HG02970 (cell line): ENCODE measurements at regions not wholly inside any gene's neighbourhood (a gene's known extent, or its start where the extent isn't known, plus 50 kb on each side); places are given as distances from the start of the nearest gene placed in this dataset.
"Not testable (repeated sequence)": the region's sequence is repeated elsewhere in the genome, so short reads cannot be mapped to it uniquely, and the experiment has no call there.

Experiments
- ATAC-seq: cut with Tn5 transposase; IDR thresholded peaks from one replicate; pipeline ENCODE4 v1.9.1; 2021; ENCODE audit warnings: mild to moderate bottlenecking, moderate library complexity, moderate number of reproducible peaks; ENCODE audit not compliant: unreplicated experiment, low FRiP score

GRCh38 chrX:38937400-38937799 lies 136.1 kb downstream of the MID1IP1 start:
- no peak for ATAC-seq

GRCh38 chrX:38937926-38938325 lies 136.7 kb downstream of the MID1IP1 start:
- no peak for ATAC-seq

- ATAC-seq, result no peak
Measured at GRCh38 chrX:38939067-38939466, 137.8 kb downstream of the MID1IP1 start.

GRCh38 chrX:38940547-38940946 lies 139.3 kb downstream of the MID1IP1 start:
- no peak for ATAC-seq

- no peak for ATAC-seq
Measured at GRCh38 chrX:38941675-38942074, 140.4 kb downstream of the MID1IP1 start.

GRCh38 chrX:38943120-38943519 lies 141.9 kb downstream of the MID1IP1 start:
- ATAC-seq, result no peak

GRCh38 chrX:38948046-38948445 lies 146.8 kb downstream of the MID1IP1 start:
- ATAC-seq, result no peak

- no peak for ATAC-seq
Measured at GRCh38 chrX:38954520-38954919, 153.3 kb downstream of the MID1IP1 start.

GRCh38 chrX:38959736-38960135 lies 158.5 kb downstream of the MID1IP1 start:
- no peak for ATAC-seq

GRCh38 chrX:38960137-38960536 lies 158.9 kb downstream of the MID1IP1 start:
- no peak for ATAC-seq

GRCh38 chrX:38961936-38962335 lies 160.7 kb downstream of the MID1IP1 start:
- ATAC-seq, result no peak

- ATAC-seq, result not testable (repeated sequence)
Measured at GRCh38 chrX:38963244-38963643, 162.0 kb downstream of the MID1IP1 start.

GRCh38 chrX:38965888-38966287 lies 164.6 kb downstream of the MID1IP1 start:
- ATAC-seq, result no peak

GRCh38 chrX:38968344-38969216 lies 167.3 kb downstream of the MID1IP1 start:
- ATAC-seq, result no peak

GRCh38 chrX:38970074-38970473 lies 168.8 kb downstream of the MID1IP1 start:
- no peak for ATAC-seq

GRCh38 chrX:38970845-38971244 lies 169.6 kb downstream of the MID1IP1 start:
- no peak for ATAC-seq

GRCh38 chrX:38973322-38973721 lies 172.1 kb downstream of the MID1IP1 start:
- ATAC-seq, result no peak

- ATAC-seq, result no peak
Measured at GRCh38 chrX:38974542-38974941, 173.3 kb downstream of the MID1IP1 start.

GRCh38 chrX:38975368-38975942 lies 174.2 kb downstream of the MID1IP1 start:
- ATAC-seq, result no peak

GRCh38 chrX:38982370-38982769 lies 181.1 kb downstream of the MID1IP1 start:
- ATAC-seq, result no peak

- ATAC-seq, result no peak
Measured at GRCh38 chrX:38982843-38983242, 181.6 kb downstream of the MID1IP1 start.

GRCh38 chrX:38985375-38985774 lies 184.1 kb downstream of the MID1IP1 start:
- no peak for ATAC-seq
